HG03558 (cell line): ENCODE measurements at regions not wholly inside any gene's neighbourhood (a gene's known extent, or its start where the extent isn't known, plus 50 kb on each side); places are given as distances from the start of the nearest gene placed in this dataset.

Experiments
- ATAC-seq: cut with Tn5 transposase; IDR thresholded peaks from one replicate; pipeline ENCODE4 v1.9.1; 2021; ENCODE audit warnings: moderate number of reproducible peaks; ENCODE audit not compliant: unreplicated experiment; ENCODE audit errors: extremely low read depth

GRCh38 chr18:45119876-45120275, 439.2 kb downstream of the SETBP1 start:
- no peak for ATAC-seq

DNA sequence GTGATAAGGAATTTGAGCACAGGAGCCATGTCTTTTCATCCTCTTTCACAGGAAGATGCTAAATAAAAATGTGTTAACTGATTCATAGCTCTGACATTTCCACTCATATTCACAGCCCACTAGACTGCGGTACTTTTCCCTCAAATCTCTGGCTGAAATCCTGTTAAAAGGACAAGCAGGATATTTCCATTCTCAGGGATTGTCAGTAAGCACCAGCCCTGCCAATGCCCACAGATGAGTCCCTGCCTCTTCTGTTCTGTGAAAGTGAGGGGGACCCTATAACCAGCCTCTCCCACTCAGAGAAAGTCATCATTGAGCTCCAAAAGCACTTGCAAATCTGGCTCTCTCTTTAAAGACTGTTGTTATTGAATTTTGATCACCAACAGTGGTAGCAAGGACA, 440.5 kb downstream of the SETBP1 start:
- ATAC-seq, result no peak

DNA sequence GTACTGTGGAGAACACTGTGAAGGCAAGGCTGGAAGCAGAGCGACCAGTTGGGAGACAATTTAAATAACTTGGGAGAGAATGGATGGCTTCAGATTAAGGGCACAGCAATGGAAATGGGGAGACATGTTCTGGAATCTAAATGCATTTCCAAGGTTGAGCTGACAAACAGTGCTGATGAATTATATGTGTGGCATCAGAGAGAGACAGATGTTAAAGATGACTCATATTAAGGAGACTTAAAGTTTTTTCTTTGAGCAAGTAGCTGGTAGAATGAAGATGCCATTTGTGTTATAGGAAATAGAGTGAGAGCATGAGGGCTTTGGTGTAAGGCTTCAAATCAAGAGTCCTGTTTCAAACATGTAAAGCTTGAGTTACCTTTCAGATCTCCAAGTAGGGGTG, 441.8 kb downstream of the SETBP1 start:
- no peak for ATAC-seq

DNA sequence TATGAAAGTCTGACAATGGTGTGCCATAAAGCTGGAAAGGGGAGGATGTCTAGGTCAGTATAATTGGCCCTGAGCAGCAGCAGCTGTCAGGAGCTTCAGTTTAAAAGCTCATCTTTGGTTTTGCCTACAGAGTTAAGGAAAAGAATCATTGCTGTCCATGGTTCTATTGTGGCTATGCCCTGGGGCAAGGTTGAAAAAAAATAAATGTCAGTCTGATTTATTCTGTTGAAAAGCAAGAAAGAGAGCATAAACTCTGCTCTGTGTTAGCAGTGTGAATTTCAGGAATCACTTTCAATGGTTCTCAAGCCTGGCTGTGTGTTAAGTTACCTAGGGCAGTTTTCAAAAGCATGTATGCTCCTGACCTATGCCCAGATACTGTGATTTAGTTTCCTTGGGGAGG, 446.7 kb downstream of the SETBP1 start:
- no peak for ATAC-seq

GRCh38 chr18:45133276-45133675, 452.6 kb downstream of the SETBP1 start:
- ATAC-seq, result no peak

GRCh38 chr18:45136381-45137086, 455.8 kb downstream of the SETBP1 start:
- no peak for ATAC-seq

- no peak for ATAC-seq
Measured at GRCh38 chr18:45137087-45137419, 456.4 kb downstream of the SETBP1 start.

DNA sequence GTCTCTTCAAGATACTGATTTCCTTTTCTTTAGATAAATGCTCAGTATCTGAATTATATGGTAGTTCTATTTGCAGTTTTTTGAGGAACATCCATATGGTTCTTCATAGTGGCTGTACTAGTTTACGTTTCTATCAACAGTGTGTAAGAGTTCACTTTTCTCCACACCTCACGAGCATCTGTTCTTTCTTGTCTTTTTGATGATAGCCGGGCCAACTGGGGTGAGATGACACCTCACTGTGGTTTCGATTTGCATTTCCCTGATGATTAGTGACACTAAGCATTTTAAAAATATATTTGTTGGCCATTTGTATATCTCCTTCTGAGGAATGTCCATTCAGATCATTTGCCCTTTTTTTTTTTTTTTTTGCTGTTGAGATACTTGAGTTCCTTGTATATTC, 458.8 kb downstream of the SETBP1 start:
- no peak for ATAC-seq

- no peak for ATAC-seq
Measured at GRCh38 chr18:45142868-45143267, 462.2 kb downstream of the SETBP1 start.

DNA sequence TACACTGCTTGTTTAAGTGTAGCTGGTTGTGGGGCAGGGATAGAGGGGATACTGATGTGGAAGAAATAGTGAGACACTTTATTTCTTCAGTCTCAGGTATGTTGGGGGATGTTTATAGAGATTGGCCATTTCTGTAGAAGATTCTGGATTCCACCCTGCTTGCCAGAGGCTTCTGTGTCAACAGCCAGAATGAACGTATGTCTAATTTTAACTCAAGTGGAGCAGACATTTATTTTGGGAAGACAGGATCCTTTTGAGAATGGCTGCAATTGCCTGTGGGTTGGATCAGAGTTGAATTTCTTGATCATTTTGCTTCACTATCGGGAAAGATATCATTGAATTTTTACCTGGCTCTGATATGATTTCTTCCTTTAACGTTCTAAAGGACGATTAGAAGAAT, 465.6 kb upstream of the SLC14A2 start:
- ATAC-seq, result no peak

DNA sequence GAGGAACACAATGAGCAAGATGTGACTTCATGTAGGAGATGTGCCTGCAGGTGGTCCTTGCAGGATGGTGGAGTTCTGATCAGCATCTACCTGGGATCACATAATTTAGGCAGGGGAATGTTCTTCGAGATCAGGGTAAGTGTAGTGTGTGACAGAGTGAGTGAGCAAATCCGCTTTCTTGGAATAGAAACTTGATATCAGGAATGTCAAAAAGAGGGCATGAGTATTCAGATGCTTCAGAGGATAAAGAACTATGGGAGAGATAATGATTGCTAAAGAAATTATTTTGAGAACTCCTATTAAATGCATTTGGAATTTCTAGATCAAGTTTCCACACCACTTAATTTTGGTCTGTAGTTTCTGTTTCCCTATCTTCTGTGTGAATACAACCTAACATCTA, 463.6 kb upstream of the SLC14A2 start:
- ATAC-seq, result no peak

GRCh38 chr18:45155526-45155925, 459.8 kb upstream of the SLC14A2 start:
- ATAC-seq, result no peak

- ATAC-seq, result no peak
Measured at GRCh38 chr18:45156946-45157345, 458.3 kb upstream of the SLC14A2 start.

- no peak for ATAC-seq
Measured at GRCh38 chr18:45157576-45157975, 457.7 kb upstream of the SLC14A2 start.

DNA sequence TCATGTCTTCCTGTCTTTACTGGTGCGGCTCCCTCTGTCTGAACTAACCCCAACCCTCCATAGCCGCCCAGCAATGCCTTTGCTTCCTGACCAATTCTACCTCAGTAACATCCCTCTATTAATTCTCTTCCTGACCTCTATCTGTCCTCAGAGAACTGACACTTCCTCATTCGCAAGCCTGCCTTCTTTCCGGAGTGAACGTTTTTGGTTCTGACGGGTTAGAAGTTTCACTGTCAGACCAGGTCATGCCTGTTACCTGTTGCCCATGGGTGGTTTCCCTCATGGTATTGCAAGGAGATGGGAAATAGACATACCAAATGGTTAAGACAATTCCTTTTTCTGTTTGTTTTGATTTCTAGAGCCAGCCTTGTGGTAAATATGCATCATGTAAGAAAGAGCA, 453.4 kb upstream of the SLC14A2 start:
- ATAC-seq, result no peak

DNA sequence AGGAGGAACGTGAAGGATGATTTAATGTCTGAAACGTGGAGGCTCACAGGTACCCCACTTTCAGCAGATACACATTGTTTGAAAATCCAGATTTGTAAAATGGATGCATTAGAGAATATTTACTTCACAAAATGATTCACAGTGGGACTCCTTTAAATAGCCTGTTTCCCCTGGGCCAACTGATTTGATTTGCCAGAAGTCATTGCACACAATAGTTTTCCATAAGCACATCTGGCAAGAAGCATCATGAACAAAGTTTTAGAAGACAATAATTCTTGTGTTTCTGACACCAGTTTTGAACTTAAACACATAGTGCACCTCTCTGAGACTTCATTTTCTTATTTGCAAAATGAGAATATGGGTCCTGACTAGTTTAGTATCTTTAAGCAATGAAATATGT, 451.4 kb upstream of the SLC14A2 start:
- no peak for ATAC-seq

DNA sequence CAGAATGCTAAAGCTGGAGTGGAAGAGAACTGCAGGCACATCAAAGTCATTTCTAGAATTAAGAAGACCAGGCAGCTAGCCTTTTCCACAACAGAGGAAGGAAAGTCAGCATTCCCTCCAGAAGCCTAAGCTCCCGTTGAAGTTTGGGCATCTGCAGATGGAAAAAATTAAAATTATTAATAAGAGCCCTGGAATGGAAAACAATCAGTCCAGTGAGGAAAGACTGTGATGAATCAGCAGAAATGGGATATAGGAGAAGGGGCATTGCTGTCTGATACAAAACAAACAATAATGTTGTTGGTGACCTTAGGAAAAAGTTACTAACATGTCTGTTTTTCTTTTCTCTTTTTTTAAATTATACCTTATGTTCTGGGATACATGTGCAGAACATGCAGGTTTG, 450.7 kb upstream of the SLC14A2 start:
- no peak for ATAC-seq

- ATAC-seq, result no peak
Measured at GRCh38 chr18:45165176-45165713, 450.0 kb upstream of the SLC14A2 start.

DNA sequence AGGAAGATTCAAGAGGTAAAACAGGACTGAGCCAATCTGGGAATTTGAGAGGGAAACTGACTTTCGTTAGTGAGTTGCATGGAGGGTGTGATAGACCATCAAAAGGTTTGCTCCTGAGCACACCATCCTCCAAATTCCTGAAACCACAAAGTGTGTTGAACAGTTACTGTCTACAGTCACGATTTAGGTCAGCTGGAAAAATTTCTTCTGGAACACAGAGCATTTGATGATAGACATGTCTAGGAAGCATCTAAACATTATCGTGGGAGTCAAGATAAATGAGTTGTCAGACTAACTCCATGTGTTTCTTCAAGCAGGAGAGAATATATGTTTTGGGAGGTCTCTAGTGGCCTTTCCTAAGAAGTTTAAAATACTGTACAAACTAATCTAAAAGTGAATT, 449.4 kb upstream of the SLC14A2 start:
- ATAC-seq, result no peak

GRCh38 chr18:45166341-45166835, 448.9 kb upstream of the SLC14A2 start:
- no peak for ATAC-seq

GRCh38 chr18:45166836-45167551, 448.3 kb upstream of the SLC14A2 start:
- ATAC-seq, result no peak
